Endothelial cell of umbilical vein (primary cell): ENCODE measurements at regions not wholly inside any gene's neighbourhood (a gene's known extent, or its start where the extent isn't known, plus 50 kb on each side); places are given as distances from the start of the nearest gene placed in this dataset.

Experiments used
- BruUV-seq: library from RNA; stranded (reverse); fragments of 400-500 nt; replicated peaks from 2 replicates; lab custom pipeline; 2021; lab: Mats Ljungman, UMichigan
- CTCF ChIA-PET: fragments of 300-600, 350-600 bp; sonication (Branson Sonifier 250); formaldehyde crosslinking; loops from one replicate; lab custom pipeline; 2021; ENCODE audit warnings: antibody characterized with exemption, inconsistent platforms; lab: Charles Lee
- POLR2A ChIA-PET: fragments of 300-600, 350-600 bp; sonication (Branson Sonifier 250); formaldehyde crosslinking; loops from one replicate; lab custom pipeline; 2021; ENCODE audit warnings: antibody characterized with exemption, inconsistent platforms; lab: Charles Lee
- DNase-seq: peaks from one replicate; pipeline ENCODE4 v3.0.0-alpha.2; 2011; ENCODE audit warnings: low read depth, low spot score
- FAIRE-seq: peaks from 2 replicates; lab custom pipeline; 2011; peaks lifted over from hg19 to GRCh38; lab: Jason Lieb, UNC
- H2AFZ ChIP-seq: 2 replicates; pipeline ENCODE4 v1.6.0; 2012; ENCODE audit warnings: low read depth, low read length, control low read depth, inconsistent platforms
- H3K27ac ChIP-seq: 2 replicates; pipeline ENCODE4 v1.5.1; 2011; ENCODE audit warnings: low read depth, mild to moderate bottlenecking, control low read depth, low read length, moderate library complexity; ENCODE audit not compliant: insufficient read depth
- H3K27me3 ChIP-seq, 2 experiments: 2 replicates each; pipeline versions ENCODE4 v1.6.0 to v1.6.1; 2011; ENCODE audit warnings: low read length in 2 of 2, mixed read lengths in 1 of 2; ENCODE audit not compliant: control insufficient read depth in 2 of 2, insufficient read depth in 2 of 2
- H3K36me3 ChIP-seq, 2 experiments: 2 replicates in 1 of 2; 3 replicates in 1 of 2; pipeline ENCODE4 v1.5.1; 2011; ENCODE audit warnings: low read length in 2 of 2, mild to moderate bottlenecking in 1 of 2, moderate library complexity in 1 of 2; ENCODE audit not compliant: control insufficient read depth in 2 of 2, insufficient read depth in 2 of 2; ENCODE audit errors: extremely low read depth in 1 of 2
- H3K4me1 ChIP-seq: 3 replicates; pipeline ENCODE4 v1.5.1; 2011; ENCODE audit warnings: mild to moderate bottlenecking, low read length; ENCODE audit not compliant: control insufficient read depth, insufficient read depth; ENCODE audit errors: extremely low read depth
- H3K4me2 ChIP-seq: 2 replicates; pipeline ENCODE4 v1.6.1; 2011; ENCODE audit warnings: low read length, control low read depth, mixed read lengths; ENCODE audit not compliant: insufficient read depth
- H3K4me3 ChIP-seq, 3 experiments: fragments of 200-600 bp in 1 of 3; sonication (generic), shearing (Covaris generic) in 1 of 3; replicated peaks in 1 of 3; 2 replicates each; pipeline ENCODE4 v1.5.1; 2011 to 2016; ENCODE audit warnings: control low read depth in 3 of 3, low read length in 3 of 3, mild to moderate bottlenecking in 2 of 3, inconsistent platforms in 1 of 3, low read depth in 1 of 3, moderate library complexity in 1 of 3; ENCODE audit not compliant: insufficient read depth in 1 of 3
- H3K79me2 ChIP-seq: 2 replicates; pipeline ENCODE4 v1.6.0; 2012; ENCODE audit warnings: low read length, inconsistent platforms; ENCODE audit not compliant: control insufficient read depth, insufficient read depth
- H3K9ac ChIP-seq: replicated peaks from 2 replicates; pipeline ENCODE3; 2011; ENCODE audit warnings: low read length, control low read depth; ENCODE audit not compliant: insufficient read depth; ENCODE audit errors: extremely low read depth
- H3K9me1 ChIP-seq: replicated peaks from 3 replicates; pipeline ENCODE4 v1.6.0; 2011; ENCODE audit warnings: mild to moderate bottlenecking, low read length; ENCODE audit not compliant: control insufficient read depth, insufficient read depth; ENCODE audit errors: extremely low read depth
- H3K9me3 ChIP-seq: replicated peaks from 2 replicates; pipeline ENCODE4 v1.5.1; 2012; ENCODE audit warnings: low read length, inconsistent platforms; ENCODE audit not compliant: control insufficient read depth, insufficient read depth
- H4K20me1 ChIP-seq: replicated peaks from 2 replicates; pipeline ENCODE3; 2011; ENCODE audit warnings: mild to moderate bottlenecking, low read length; ENCODE audit not compliant: control insufficient read depth, insufficient read depth; ENCODE audit errors: extremely low read depth
- EZH2 ChIP-seq: IDR thresholded peaks from 2 replicates; pipeline ENCODE4 v1.6.1; 2012; ENCODE audit warnings: borderline replicate concordance, low read depth, mild to moderate bottlenecking, moderate library complexity, low read length, inconsistent platforms; ENCODE audit not compliant: severe bottlenecking
- FOS ChIP-seq: IDR thresholded peaks from 2 replicates; pipeline ENCODE4 v1.6.1; 2011; ENCODE audit warnings: mild to moderate bottlenecking, low read length, moderate library complexity, borderline replicate concordance; ENCODE audit not compliant: insufficient read depth
- GATA2 ChIP-seq: IDR thresholded peaks from 2 replicates; pipeline ENCODE4 v1.7.0; 2011; ENCODE audit warnings: low read depth, mild to moderate bottlenecking, moderate library complexity, mixed read lengths, low read length; ENCODE audit not compliant: insufficient read length, insufficient read depth
- JUN ChIP-seq: IDR thresholded peaks from 2 replicates; pipeline ENCODE4 v1.6.1; 2011; ENCODE audit warnings: borderline replicate concordance, low read depth; ENCODE audit not compliant: insufficient read length, insufficient read depth
- MYC ChIP-seq: IDR thresholded peaks from one replicate; pipeline ENCODE4 v1.6.1; 2011; ENCODE audit warnings: mild to moderate bottlenecking, low read depth, low read length
- POLR2A ChIP-seq: IDR thresholded peaks from 2 replicates; pipeline ENCODE4 v1.6.1; 2012; ENCODE audit warnings: low read depth, mild to moderate bottlenecking, control low read depth, low read length
- POLR2AphosphoS5 ChIP-seq: IDR thresholded peaks from 2 replicates; pipeline ENCODE4 v1.6.1; 2012; ENCODE audit warnings: low read depth, mild to moderate bottlenecking, control low read depth, low read length, moderate library complexity; ENCODE audit not compliant: insufficient read depth
- dilution Hi-C: fragments of 300-500 bp; cut with MboI; formaldehyde crosslinking; loops from one replicate; pipeline ENCODE4 v1.15.0; 2019; ENCODE audit warnings: low sequenced_read_pairs; ENCODE audit not compliant: extremely low pct_ligation_motif_present
- intact Hi-C: fragments of 100-400 bp; cut with micrococcal nuclease; formaldehyde crosslinking; loops from one replicate; pipeline ENCODE4 v1.10.0; 2022
- TF ChIP-seq, protein P1 (sequence below), 2 donors: IDR thresholded peaks; 1 replicate in 1 of 2; 2 replicates in 1 of 2; pipeline ENCODE4 v1.5.1; 2011; ENCODE audit warnings: low read length in 2 of 2, mild to moderate bottlenecking in 2 of 2, moderate library complexity in 2 of 2, control low read depth in 1 of 2, inconsistent platforms in 1 of 2, low read depth in 1 of 2; ENCODE audit not compliant: insufficient read depth in 1 of 2; ENCODE audit errors: extremely low read depth in 1 of 2
- TF ChIP-seq, protein P2 (sequence below): IDR thresholded peaks from 2 replicates; pipeline ENCODE4 v1.6.1; 2011; ENCODE audit not compliant: insufficient read depth, insufficient read length

DNA sequence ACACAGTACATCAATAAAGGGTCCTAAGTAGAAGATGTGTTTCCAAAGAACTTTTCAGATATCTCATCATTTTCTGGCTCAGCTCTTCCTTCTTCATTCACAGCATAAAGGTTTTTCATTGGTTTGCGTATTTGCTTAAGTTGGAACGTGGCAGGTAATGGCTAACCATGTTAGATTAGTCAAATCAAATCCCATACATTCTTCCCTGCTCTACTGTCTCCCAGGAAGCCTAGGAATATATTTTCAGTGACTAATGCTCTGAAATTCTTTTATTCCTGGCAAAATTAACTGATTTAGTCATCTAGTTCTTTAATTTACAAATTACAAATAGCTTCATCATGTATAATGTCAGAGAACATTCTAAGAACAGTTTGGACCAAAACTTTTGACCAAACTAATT is 99.6 kb upstream of the TMEM161B start:
- Histone ChIP-seq H3K4me1 (no peaks in the 10 kb centered on the region), H3K9me3 (no peaks in the 10 kb centered on the region), H3K4me2 (no peak overlapping the region), H3K27ac (no peak overlapping the region), H2AFZ (no peak overlapping the region), H3K9ac (no peak overlapping the region), H3K36me3 (no peaks in the 10 kb centered on the region), H3K79me2 (no peaks in the 10 kb centered on the region), H4K20me1 (no peaks in the 10 kb centered on the region), H3K4me3 (no peak overlapping the region), H3K9me1 (no peaks in the 10 kb centered on the region), H3K27me3 (no peaks in the 10 kb centered on the region)
- FAIRE-seq (no peak), DNase-seq (no peak)
- intact Hi-C loops (no loop called here), dilution Hi-C loops (no loop called here)
- POLR2A ChIA-PET = no interaction called here
- CTCF ChIA-PET = no interaction called here
- no TSS peak for BruUV-seq
- TF ChIP-seq JUN (no peak), FOS (no peak), EZH2 (no peak), MYC (no peak), POLR2A (no peak), POLR2AphosphoS5 (no peak), GATA2 (no peak)
- TF ChIP-seq, protein P1, sequence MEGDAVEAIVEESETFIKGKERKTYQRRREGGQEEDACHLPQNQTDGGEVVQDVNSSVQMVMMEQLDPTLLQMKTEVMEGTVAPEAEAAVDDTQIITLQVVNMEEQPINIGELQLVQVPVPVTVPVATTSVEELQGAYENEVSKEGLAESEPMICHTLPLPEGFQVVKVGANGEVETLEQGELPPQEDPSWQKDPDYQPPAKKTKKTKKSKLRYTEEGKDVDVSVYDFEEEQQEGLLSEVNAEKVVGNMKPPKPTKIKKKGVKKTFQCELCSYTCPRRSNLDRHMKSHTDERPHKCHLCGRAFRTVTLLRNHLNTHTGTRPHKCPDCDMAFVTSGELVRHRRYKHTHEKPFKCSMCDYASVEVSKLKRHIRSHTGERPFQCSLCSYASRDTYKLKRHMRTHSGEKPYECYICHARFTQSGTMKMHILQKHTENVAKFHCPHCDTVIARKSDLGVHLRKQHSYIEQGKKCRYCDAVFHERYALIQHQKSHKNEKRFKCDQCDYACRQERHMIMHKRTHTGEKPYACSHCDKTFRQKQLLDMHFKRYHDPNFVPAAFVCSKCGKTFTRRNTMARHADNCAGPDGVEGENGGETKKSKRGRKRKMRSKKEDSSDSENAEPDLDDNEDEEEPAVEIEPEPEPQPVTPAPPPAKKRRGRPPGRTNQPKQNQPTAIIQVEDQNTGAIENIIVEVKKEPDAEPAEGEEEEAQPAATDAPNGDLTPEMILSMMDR (IDR thresholded peaks at IDR 0.05; ENCODE audit: extremely low read depth in 1 of 2, insufficient read depth in 1 of 2, low read depth in 1 of 2, low read length in 2 of 2) = no peak
- TF ChIP-seq, protein P2, sequence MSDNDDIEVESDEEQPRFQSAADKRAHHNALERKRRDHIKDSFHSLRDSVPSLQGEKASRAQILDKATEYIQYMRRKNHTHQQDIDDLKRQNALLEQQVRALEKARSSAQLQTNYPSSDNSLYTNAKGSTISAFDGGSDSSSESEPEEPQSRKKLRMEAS = no peak
